PC-3 (cell line): ENCODE measurements at regions not wholly inside any gene's neighbourhood (a gene's known extent, or its start where the extent isn't known, plus 50 kb on each side); places are given as distances from the start of the nearest gene placed in this dataset.

Source experiments
- CTCF ChIP-seq: fragments of 300-600 bp; sonication (generic); conservative IDR thresholded peaks from 2 replicates; pipeline ENCODE4 v1.5.1; 2017; ENCODE audit warnings: antibody characterized with exemption, low read depth, mild to moderate bottlenecking, low read length
- EZH2 ChIP-seq: fragments of 300-600 bp; sonication (generic); IDR thresholded peaks from one replicate; pipeline ENCODE4 v1.6.1; 2017; ENCODE audit warnings: antibody characterized with exemption, mild to moderate bottlenecking, low read length; ENCODE audit not compliant: unreplicated experiment
- EZH2phosphoT487 ChIP-seq: fragments of 300-600 bp; sonication (generic); IDR thresholded peaks from 2 replicates; pipeline ENCODE4 v1.6.1; 2018; ENCODE audit warnings: mild to moderate bottlenecking, antibody characterized with exemption, low read length, borderline replicate concordance

DNA sequence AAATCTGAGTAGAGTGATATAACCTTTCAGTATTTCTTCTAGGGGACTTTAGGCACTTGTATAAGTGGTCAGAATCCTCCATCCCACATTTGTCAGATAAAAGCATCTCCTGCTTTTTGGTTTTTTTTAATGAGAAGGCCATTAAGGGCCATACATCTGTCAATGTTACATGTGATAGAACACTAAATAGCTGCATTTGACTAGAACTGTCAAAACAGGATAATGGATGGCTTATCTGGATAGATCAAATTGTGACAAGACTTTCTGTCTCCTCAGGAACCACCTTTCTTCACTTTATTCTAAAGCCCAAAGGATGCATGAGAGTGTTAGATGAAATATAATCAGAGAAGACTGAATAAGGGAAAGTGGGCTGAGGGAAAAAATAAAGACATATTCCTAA lies 533.4 kb upstream of the TGFBR2 start:
- TF ChIP-seq EZH2: no peak
- TF ChIP-seq CTCF: no peak
- no peak for TF ChIP-seq EZH2phosphoT487
